22Rv1 (cell line): ENCODE measurements at regions not wholly inside any gene's neighbourhood (a gene's known extent, or its start where the extent isn't known, plus 50 kb on each side); places are given as distances from the start of the nearest gene placed in this dataset.

Source experiments
- CTCF ChIP-seq: fragments of 450-650 bp; IDR thresholded peaks from 2 replicates; pipeline ENCODE4 v1.5.1; 2017; ENCODE audit warnings: mild to moderate bottlenecking
- ZFX ChIP-seq: fragments of 450-650 bp; IDR thresholded peaks from 2 replicates; pipeline ENCODE4 v1.6.1; 2017; ENCODE audit warnings: antibody characterized with exemption, borderline replicate concordance

- TF ChIP-seq CTCF (no peak), ZFX (no peak)
Measured at GRCh38 chr7:25427721-25428120, 199.4 kb upstream of the NPVF start.
